ENCODE measurements at regions not wholly inside any gene's neighbourhood (a gene's known extent, or its start where the extent isn't known, plus 50 kb on each side); places are given as distances from the start of the nearest gene placed in this dataset.

GRCh38 chr9:99368341-99369326 is 146.6 kb downstream of the SEC61B start:
- Mint-ChIP-seq H3K27ac (peak overlapping the region; percentile 3), H3K9me3 (ENCODE audit: insufficient read depth) (no peaks in the 10 kb centered on the region), H3K4me3 (peak overlapping the region; percentile 48), H3K4me1 (ENCODE audit: low read depth) (peaks cover 26% of the 10 kb centered on the region), H3K27me3 (ENCODE audit: low read depth) (peaks cover 12% of the 10 kb centered on the region), H3K36me3 (ENCODE audit: low read depth) (no peaks in the 10 kb centered on the region)
- ChIA-PET CTCF (no interaction called here), POLR2A (no interaction called here)
- DNase-seq (peak; percentile 30), ATAC-seq (peak; percentile 54)

- H3K27ac Mint-ChIP-seq: no peak overlapping the region
- DNase-seq: no peak
- H3K4me3 Mint-ChIP-seq: no peak overlapping the region
- POLR2A ChIA-PET: no interaction called here
- no peaks in the 10 kb centered on the region for H3K36me3 Mint-ChIP-seq (ENCODE audit: low read depth)
- CTCF ChIA-PET: no interaction called here
- peaks cover 26% of the 10 kb centered on the region for H3K4me1 Mint-ChIP-seq (ENCODE audit: low read depth)
- H3K9me3 Mint-ChIP-seq (ENCODE audit: insufficient read depth): no peaks in the 10 kb centered on the region
- no peak for ATAC-seq
- H3K27me3 Mint-ChIP-seq (ENCODE audit: low read depth): peaks cover 12% of the 10 kb centered on the region
These were observed 147.2 kb downstream of the SEC61B start for GRCh38 chr9:99369327-99369722.

- peaks cover 16% of the 10 kb centered on the region for H3K27me3 Mint-ChIP-seq (ENCODE audit: low read depth)
- ATAC-seq: no peak
- no peak overlapping the region for H3K4me3 Mint-ChIP-seq
- no peak overlapping the region for H3K27ac Mint-ChIP-seq
- no peak for DNase-seq
- POLR2A ChIA-PET: no interaction called here
- peaks cover 26% of the 10 kb centered on the region for H3K4me1 Mint-ChIP-seq (ENCODE audit: low read depth)
- no peaks in the 10 kb centered on the region for H3K9me3 Mint-ChIP-seq (ENCODE audit: insufficient read depth)
- CTCF ChIA-PET: no interaction called here
- H3K36me3 Mint-ChIP-seq (ENCODE audit: low read depth): no peaks in the 10 kb centered on the region
These were observed 148.3 kb downstream of the SEC61B start for GRCh38 chr9:99370376-99370775.

- DNase-seq (no peak), ATAC-seq (no peak)
- Mint-ChIP-seq H3K36me3 (ENCODE audit: low read depth) (no peaks in the 10 kb centered on the region), H3K4me1 (ENCODE audit: low read depth) (peaks cover 26% of the 10 kb centered on the region), H3K9me3 (ENCODE audit: insufficient read depth) (no peaks in the 10 kb centered on the region), H3K4me3 (no peak overlapping the region), H3K27ac (no peak overlapping the region), H3K27me3 (ENCODE audit: low read depth) (peaks cover 18% of the 10 kb centered on the region)
- CTCF ChIA-PET: no interaction called here
- POLR2A ChIA-PET: no interaction called here
These were observed 149.3 kb downstream of the SEC61B start for GRCh38 chr9:99371376-99371775.

- H3K27ac Mint-ChIP-seq: no peak overlapping the region
- POLR2A ChIA-PET: no interaction called here
These were observed 151.8 kb downstream of the SEC61B start for GRCh38 chr9:99373912-99374311.

GRCh38 chr9:99374793-99375192 is 152.7 kb downstream of the SEC61B start:
- H3K36me3 Mint-ChIP-seq (ENCODE audit: low read depth): no peaks in the 10 kb centered on the region
- DNase-seq: no peak
- peaks cover 21% of the 10 kb centered on the region for H3K27me3 Mint-ChIP-seq (ENCODE audit: low read depth)
- no peak overlapping the region for H3K4me3 Mint-ChIP-seq
- H3K9me3 Mint-ChIP-seq (ENCODE audit: insufficient read depth): no peaks in the 10 kb centered on the region
- H3K4me1 Mint-ChIP-seq (ENCODE audit: low read depth): no peaks in the 10 kb centered on the region
- CTCF ChIA-PET: interaction anchor here (0.6 kb wide), 1 partner anchor 143 kb away, joined by 3 read pairs; no protein-coding TSS in a partner anchor
- H3K27ac Mint-ChIP-seq: no peak overlapping the region
- POLR2A ChIA-PET: no interaction called here
- no peak for ATAC-seq

More at GRCh38 chr9:99373912-99374311, 151.8 kb downstream of the SEC61B start:
- no peaks in the 10 kb centered on the region for H3K9me3 Mint-ChIP-seq (ENCODE audit: insufficient read depth)
- ATAC-seq: no peak
- H3K4me3 Mint-ChIP-seq: no peak overlapping the region
- no peaks in the 10 kb centered on the region for H3K36me3 Mint-ChIP-seq (ENCODE audit: low read depth)
- no peak for DNase-seq
- peaks cover 27% of the 10 kb centered on the region for H3K27me3 Mint-ChIP-seq (ENCODE audit: low read depth)
- peaks cover 3% of the 10 kb centered on the region for H3K4me1 Mint-ChIP-seq (ENCODE audit: low read depth)
- CTCF ChIA-PET: interaction anchor here (0.6 kb wide), 1 partner anchor 142 kb away, joined by 3 read pairs; no protein-coding TSS in a partner anchor

GRCh38 chr9:99375481-99375880 is 153.4 kb downstream of the SEC61B start:
- H3K36me3 Mint-ChIP-seq (ENCODE audit: low read depth): no peaks in the 10 kb centered on the region
- no peak overlapping the region for H3K27ac Mint-ChIP-seq
- no peak overlapping the region for H3K4me3 Mint-ChIP-seq
- CTCF ChIA-PET: no interaction called here
- no peaks in the 10 kb centered on the region for H3K9me3 Mint-ChIP-seq (ENCODE audit: insufficient read depth)
- peaks cover 23% of the 10 kb centered on the region for H3K27me3 Mint-ChIP-seq (ENCODE audit: low read depth)
- POLR2A ChIA-PET: no interaction called here
- no peak for DNase-seq
- no peaks in the 10 kb centered on the region for H3K4me1 Mint-ChIP-seq (ENCODE audit: low read depth)
- no peak for ATAC-seq

- H3K27me3 Mint-ChIP-seq (ENCODE audit: low read depth): peaks cover 35% of the 10 kb centered on the region
- no peaks in the 10 kb centered on the region for H3K36me3 Mint-ChIP-seq (ENCODE audit: low read depth)
- no peak overlapping the region for H3K27ac Mint-ChIP-seq
- H3K4me3 Mint-ChIP-seq: no peak overlapping the region
- no peaks in the 10 kb centered on the region for H3K9me3 Mint-ChIP-seq (ENCODE audit: insufficient read depth)
- H3K4me1 Mint-ChIP-seq (ENCODE audit: low read depth): no peaks in the 10 kb centered on the region
- ChIA-PET POLR2A (no interaction called here), CTCF (no interaction called here)
- ATAC-seq (no peak), DNase-seq (no peak)
These were observed 156.0 kb downstream of the SEC61B start for GRCh38 chr9:99377790-99378775.

- Mint-ChIP-seq H3K27ac (no peak overlapping the region), H3K9me3 (ENCODE audit: insufficient read depth) (no peaks in the 10 kb centered on the region)
These were observed 161.5 kb downstream of the SEC61B start for GRCh38 chr9:99383536-99383935.

GRCh38 chr9:99385215-99385614 is 163.1 kb downstream of the SEC61B start:
- CTCF ChIA-PET: no interaction called here
- POLR2A ChIA-PET: no interaction called here
- no peaks in the 10 kb centered on the region for H3K4me1 Mint-ChIP-seq (ENCODE audit: low read depth)
- H3K9me3 Mint-ChIP-seq (ENCODE audit: insufficient read depth): no peaks in the 10 kb centered on the region
- DNase-seq: no peak
- H3K36me3 Mint-ChIP-seq (ENCODE audit: low read depth): no peaks in the 10 kb centered on the region
- H3K4me3 Mint-ChIP-seq: no peak overlapping the region
- no peak overlapping the region for H3K27ac Mint-ChIP-seq
- ATAC-seq: no peak
- H3K27me3 Mint-ChIP-seq (ENCODE audit: low read depth): peaks cover 19% of the 10 kb centered on the region

More at GRCh38 chr9:99383536-99383935, 161.5 kb downstream of the SEC61B start:
- ChIA-PET POLR2A (no interaction called here), CTCF (no interaction called here)
- H3K36me3 Mint-ChIP-seq (ENCODE audit: low read depth): no peaks in the 10 kb centered on the region
- peaks cover 26% of the 10 kb centered on the region for H3K27me3 Mint-ChIP-seq (ENCODE audit: low read depth)
- H3K4me1 Mint-ChIP-seq (ENCODE audit: low read depth): no peaks in the 10 kb centered on the region
- ATAC-seq (no peak), DNase-seq (no peak)
- no peak overlapping the region for H3K4me3 Mint-ChIP-seq

GRCh38 chr9:99385814-99386279 is 163.8 kb downstream of the SEC61B start:
- no peaks in the 10 kb centered on the region for H3K36me3 Mint-ChIP-seq (ENCODE audit: low read depth)
- no peak overlapping the region for H3K27ac Mint-ChIP-seq
- ChIA-PET CTCF (no interaction called here), POLR2A (no interaction called here)
- no peaks in the 10 kb centered on the region for H3K9me3 Mint-ChIP-seq (ENCODE audit: insufficient read depth)
- DNase-seq (no peak), ATAC-seq (no peak)
- no peaks in the 10 kb centered on the region for H3K4me1 Mint-ChIP-seq (ENCODE audit: low read depth)
- no peak overlapping the region for H3K4me3 Mint-ChIP-seq
- peaks cover 19% of the 10 kb centered on the region for H3K27me3 Mint-ChIP-seq (ENCODE audit: low read depth)

GRCh38 chr9:99387431-99387830 is 165.3 kb downstream of the SEC61B start:
- H3K27me3 Mint-ChIP-seq (ENCODE audit: low read depth): peaks cover 11% of the 10 kb centered on the region
- H3K36me3 Mint-ChIP-seq (ENCODE audit: low read depth): no peaks in the 10 kb centered on the region
- H3K4me3 Mint-ChIP-seq: no peak overlapping the region
- ChIA-PET POLR2A (no interaction called here), CTCF (no interaction called here)
- no peak for ATAC-seq
- H3K4me1 Mint-ChIP-seq (ENCODE audit: low read depth): no peaks in the 10 kb centered on the region
- no peak for DNase-seq
- no peaks in the 10 kb centered on the region for H3K9me3 Mint-ChIP-seq (ENCODE audit: insufficient read depth)
- no peak overlapping the region for H3K27ac Mint-ChIP-seq

Measured in activated CD8-positive, alpha-beta T cell treated with anti-CD3 and anti-CD28 coated beads, Interleukin-2, amount 10 ng/mL, durations not matched to agents 7 days and 5 days (primary cell).